ENCODE measurements at regions not wholly inside any gene's neighbourhood (a gene's known extent, or its start where the extent isn't known, plus 50 kb on each side); places are given as distances from the start of the nearest gene placed in this dataset.

GRCh38 chr5:175579742-175580432 is 78.0 kb upstream of the HRH2 start:
- no peak for DNase-seq
- H3K4me1 Mint-ChIP-seq (ENCODE audit: low read depth): peaks cover 11% of the 10 kb centered on the region
- ATAC-seq: peak; percentile 41 to 66
- H3K9me3 Mint-ChIP-seq: peaks cover 4% of the 10 kb centered on the region
- peaks cover 2% of the 10 kb centered on the region for H3K36me3 Mint-ChIP-seq (ENCODE audit: insufficient read depth)
- H3K4me3 Mint-ChIP-seq: no peak overlapping the region
- peaks cover 1% of the 10 kb centered on the region for H3K27me3 Mint-ChIP-seq (ENCODE audit: low read depth)

DNA sequence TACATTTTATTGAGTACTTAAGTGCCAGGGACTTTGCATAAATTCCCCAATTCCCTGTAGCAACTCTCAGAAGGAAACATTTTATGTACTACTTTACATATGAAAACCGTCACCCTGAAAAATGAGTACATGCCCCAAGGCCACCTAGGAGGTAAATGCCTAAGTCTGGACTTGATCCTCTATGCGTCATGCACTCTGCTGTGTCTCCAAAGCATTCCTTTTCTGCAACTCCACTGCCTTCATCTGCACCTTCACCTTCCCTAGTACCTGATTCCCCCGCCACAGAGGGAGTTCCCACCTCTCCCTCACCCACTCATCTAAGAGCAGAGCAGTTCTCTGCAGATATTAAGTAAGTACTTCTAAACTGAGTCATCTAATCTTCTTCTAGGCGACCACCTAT is 75.2 kb upstream of the HRH2 start:
- no peak overlapping the region for H3K4me3 Mint-ChIP-seq
- peaks cover 9% of the 10 kb centered on the region for H3K4me1 Mint-ChIP-seq (ENCODE audit: low read depth)
- peaks cover 12% of the 10 kb centered on the region for H3K9me3 Mint-ChIP-seq
- ATAC-seq (no peak), DNase-seq (no peak)
- peaks cover 2% of the 10 kb centered on the region for H3K36me3 Mint-ChIP-seq (ENCODE audit: insufficient read depth)
- peaks cover 5% of the 10 kb centered on the region for H3K27me3 Mint-ChIP-seq (ENCODE audit: low read depth)

- Mint-ChIP-seq H3K4me1 (ENCODE audit: low read depth) (peaks cover 2% of the 10 kb centered on the region), H3K27me3 (ENCODE audit: low read depth) (peaks cover 3% of the 10 kb centered on the region)
Observed at GRCh38 chr5:175585567-175585966, 72.3 kb upstream of the HRH2 start.

GRCh38 chr5:175588709-175589429 is 69.0 kb upstream of the HRH2 start:
- ATAC-seq: no peak
- Mint-ChIP-seq H3K27me3 (ENCODE audit: low read depth) (peaks cover 3% of the 10 kb centered on the region), H3K36me3 (ENCODE audit: insufficient read depth) (no peaks in the 10 kb centered on the region), H3K4me1 (ENCODE audit: low read depth) (no peaks in the 10 kb centered on the region), H3K4me3 (no peak overlapping the region), H3K9me3 (peaks cover 8% of the 10 kb centered on the region)
- no peak for DNase-seq

More at GRCh38 chr5:175585567-175585966, 72.3 kb upstream of the HRH2 start:
- Mint-ChIP-seq H3K36me3 (ENCODE audit: insufficient read depth) (peaks cover 2% of the 10 kb centered on the region), H3K4me3 (no peak overlapping the region), H3K9me3 (peaks cover 12% of the 10 kb centered on the region)
- DNase-seq (no peak), ATAC-seq (no peak)

DNA sequence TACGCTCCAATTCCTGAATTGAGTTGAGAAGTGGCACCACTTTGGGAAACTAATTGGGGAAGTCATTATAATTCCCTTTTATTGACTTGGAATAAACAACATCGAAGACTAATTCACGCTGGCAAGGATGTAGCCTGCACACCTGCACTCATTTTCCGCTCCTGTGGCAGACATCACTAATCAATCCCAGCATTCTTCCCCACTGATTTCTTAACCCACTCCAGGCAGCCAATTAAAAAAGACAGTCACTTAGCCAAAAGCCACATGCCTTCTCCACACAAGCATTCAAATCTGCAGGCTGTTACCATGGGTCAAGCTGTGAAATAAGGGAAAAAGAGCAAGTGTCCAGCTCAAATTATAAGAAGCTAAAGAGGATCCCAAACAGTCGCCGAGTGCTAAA is 68.2 kb upstream of the HRH2 start:
- no peak overlapping the region for H3K4me3 Mint-ChIP-seq
- DNase-seq (no peak), ATAC-seq (no peak)
- H3K27me3 Mint-ChIP-seq (ENCODE audit: low read depth): peaks cover 3% of the 10 kb centered on the region
- H3K4me1 Mint-ChIP-seq (ENCODE audit: low read depth): no peaks in the 10 kb centered on the region
- no peaks in the 10 kb centered on the region for H3K36me3 Mint-ChIP-seq (ENCODE audit: insufficient read depth)
- H3K9me3 Mint-ChIP-seq: peaks cover 8% of the 10 kb centered on the region

DNA sequence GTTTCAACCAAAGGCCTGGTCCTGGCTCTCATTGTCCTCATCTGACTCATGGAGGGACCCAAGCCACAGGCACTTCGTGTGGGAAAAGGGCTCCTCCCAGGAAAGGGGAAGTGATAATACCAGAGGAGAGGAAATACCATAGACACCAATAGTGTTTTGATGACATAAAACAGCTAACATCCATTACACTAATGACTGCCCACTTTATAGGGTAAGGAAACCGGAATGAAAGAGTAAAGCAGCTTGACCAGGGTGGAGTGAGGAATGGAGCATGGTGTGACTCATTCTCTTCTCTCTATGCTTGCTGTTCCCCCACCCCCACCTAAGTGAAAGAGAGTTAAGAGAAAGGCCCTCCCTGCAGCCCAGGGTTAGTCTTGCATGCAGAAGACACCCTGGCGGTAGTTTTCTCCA is 67.4 kb upstream of the HRH2 start:
- DNase-seq (no peak), ATAC-seq (no peak)
- Mint-ChIP-seq H3K4me3 (no peak overlapping the region), H3K4me1 (ENCODE audit: low read depth) (no peaks in the 10 kb centered on the region), H3K36me3 (ENCODE audit: insufficient read depth) (no peaks in the 10 kb centered on the region), H3K27me3 (ENCODE audit: low read depth) (peaks cover 3% of the 10 kb centered on the region), H3K9me3 (peaks cover 8% of the 10 kb centered on the region)

GRCh38 chr5:175591293-175591692 is 66.6 kb upstream of the HRH2 start:
- ATAC-seq: no peak
- H3K9me3 Mint-ChIP-seq: peaks cover 3% of the 10 kb centered on the region
- no peak for DNase-seq
- H3K4me3 Mint-ChIP-seq: no peak overlapping the region
- H3K36me3 Mint-ChIP-seq (ENCODE audit: insufficient read depth): no peaks in the 10 kb centered on the region
- H3K27me3 Mint-ChIP-seq (ENCODE audit: low read depth): peaks cover 3% of the 10 kb centered on the region
- no peaks in the 10 kb centered on the region for H3K4me1 Mint-ChIP-seq (ENCODE audit: low read depth)

GRCh38 chr5:175593794-175594193 is 64.1 kb upstream of the HRH2 start:
- DNase-seq (no peak), ATAC-seq (no peak)
- Mint-ChIP-seq H3K36me3 (ENCODE audit: insufficient read depth) (no peaks in the 10 kb centered on the region), H3K4me1 (ENCODE audit: low read depth) (no peaks in the 10 kb centered on the region), H3K27me3 (ENCODE audit: low read depth) (peaks cover 6% of the 10 kb centered on the region), H3K4me3 (no peak overlapping the region), H3K9me3 (no peaks in the 10 kb centered on the region)

DNA sequence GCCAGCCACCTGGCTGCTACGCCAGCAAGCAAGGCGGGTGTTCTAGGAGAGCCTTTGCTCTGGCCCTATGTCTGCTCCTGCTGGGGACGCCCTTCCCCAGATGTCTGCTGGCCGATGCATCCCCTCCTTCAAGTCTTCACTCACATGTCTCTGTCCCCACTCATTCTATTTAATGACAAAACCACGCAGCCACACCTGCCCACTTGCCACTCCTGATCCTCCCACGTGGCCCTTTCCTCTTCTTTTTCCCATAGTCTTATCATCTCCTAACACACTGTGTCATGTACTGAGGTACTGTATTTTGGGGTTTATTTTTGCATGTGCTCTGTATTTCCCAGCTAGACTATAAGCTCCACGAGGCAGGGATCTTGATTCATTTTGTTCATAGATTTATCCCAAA is 62.0 kb upstream of the HRH2 start:
- DNase-seq (no peak), ATAC-seq (no peak)
- peaks cover 7% of the 10 kb centered on the region for H3K27me3 Mint-ChIP-seq (ENCODE audit: low read depth)
- H3K4me3 Mint-ChIP-seq: no peak overlapping the region
- no peaks in the 10 kb centered on the region for H3K36me3 Mint-ChIP-seq (ENCODE audit: insufficient read depth)
- H3K4me1 Mint-ChIP-seq (ENCODE audit: low read depth): no peaks in the 10 kb centered on the region
- H3K9me3 Mint-ChIP-seq: no peaks in the 10 kb centered on the region

DNA sequence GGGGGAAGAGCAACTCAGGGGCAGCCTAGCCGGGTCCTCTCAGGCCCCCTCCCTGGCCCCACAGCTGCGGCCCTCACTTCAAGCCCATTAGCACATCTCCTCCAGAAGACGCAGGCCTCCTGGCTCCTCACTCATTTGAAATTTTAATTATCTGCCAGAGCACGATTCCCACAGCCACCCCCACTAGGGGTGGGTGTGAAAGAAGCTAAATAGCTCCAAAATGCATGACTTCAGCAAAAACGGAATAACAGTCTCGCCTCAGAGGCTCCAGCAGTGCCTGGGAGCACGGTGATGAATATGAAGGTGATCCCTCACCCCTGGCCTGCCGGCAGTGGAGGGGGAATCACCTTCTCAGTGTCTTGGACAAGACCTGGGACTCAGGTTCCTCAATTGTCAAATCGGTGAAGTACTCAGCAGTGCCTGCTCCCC is 61.1 kb upstream of the HRH2 start:
- Mint-ChIP-seq H3K4me1 (ENCODE audit: low read depth) (no peaks in the 10 kb centered on the region), H3K36me3 (ENCODE audit: insufficient read depth) (no peaks in the 10 kb centered on the region), H3K9me3 (no peaks in the 10 kb centered on the region), H3K27me3 (ENCODE audit: low read depth) (peaks cover 8% of the 10 kb centered on the region), H3K4me3 (no peak overlapping the region)
- DNase-seq (no peak), ATAC-seq (no peak)

- H3K4me3 Mint-ChIP-seq: no peak overlapping the region
- H3K36me3 Mint-ChIP-seq (ENCODE audit: insufficient read depth): no peaks in the 10 kb centered on the region
- ATAC-seq (no peak), DNase-seq (no peak)
- no peaks in the 10 kb centered on the region for H3K4me1 Mint-ChIP-seq (ENCODE audit: low read depth)
- no peaks in the 10 kb centered on the region for H3K9me3 Mint-ChIP-seq
- peaks cover 11% of the 10 kb centered on the region for H3K27me3 Mint-ChIP-seq (ENCODE audit: low read depth)
Observed at GRCh38 chr5:175597718-175598117, 60.2 kb upstream of the HRH2 start.

- no peaks in the 10 kb centered on the region for H3K36me3 Mint-ChIP-seq (ENCODE audit: insufficient read depth)
- no peaks in the 10 kb centered on the region for H3K9me3 Mint-ChIP-seq
- ATAC-seq (no peak), DNase-seq (no peak)
- peaks cover 11% of the 10 kb centered on the region for H3K27me3 Mint-ChIP-seq (ENCODE audit: low read depth)
- H3K4me1 Mint-ChIP-seq (ENCODE audit: low read depth): no peaks in the 10 kb centered on the region
- H3K4me3 Mint-ChIP-seq: no peak overlapping the region
Observed at GRCh38 chr5:175598774-175599173, 59.1 kb upstream of the HRH2 start.

- no peak for ATAC-seq
Observed at GRCh38 chr5:175599210-175599609, 58.7 kb upstream of the HRH2 start.

DNA sequence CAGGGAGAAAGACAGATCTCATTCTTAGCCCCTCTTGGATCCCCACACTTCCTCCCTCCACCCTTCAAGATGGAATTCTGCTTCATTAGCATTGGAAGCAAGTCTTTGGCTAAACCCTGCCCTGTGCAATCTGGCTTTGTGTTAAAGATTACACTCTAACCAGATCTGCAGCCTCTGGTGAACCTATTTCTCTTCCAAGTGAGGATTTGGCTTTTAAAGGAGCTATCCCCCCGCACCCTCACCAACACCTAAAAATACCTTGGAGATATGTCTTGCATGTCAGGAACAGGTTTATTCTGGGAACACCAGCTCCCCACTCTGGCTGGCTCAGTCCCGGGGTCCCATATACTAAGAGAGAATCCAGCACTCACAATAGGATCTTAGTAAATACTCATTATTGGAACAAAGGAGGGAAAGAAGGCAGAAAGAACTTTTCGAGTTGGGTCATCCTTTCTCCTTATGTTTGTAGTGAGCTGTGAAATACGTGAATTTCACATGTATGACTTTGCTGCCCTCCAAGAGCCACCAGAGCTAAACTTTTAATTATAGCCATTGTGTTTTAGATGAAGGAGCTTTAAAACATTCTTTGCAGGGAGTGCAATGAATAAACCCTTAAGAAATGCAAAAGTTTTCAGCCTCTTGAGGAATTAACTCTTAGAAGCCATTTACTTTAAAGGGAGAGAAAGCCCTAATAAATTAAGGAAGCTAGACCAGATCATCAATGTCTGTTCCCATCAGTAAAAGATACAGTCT is 53.7 kb upstream of the HRH2 start:
- no peak for DNase-seq
- Mint-ChIP-seq H3K9me3 (no peaks in the 10 kb centered on the region), H3K36me3 (ENCODE audit: insufficient read depth) (no peaks in the 10 kb centered on the region), H3K4me1 (ENCODE audit: low read depth) (peaks cover 3% of the 10 kb centered on the region), H3K27me3 (ENCODE audit: low read depth) (peaks cover 5% of the 10 kb centered on the region), H3K4me3 (no peak overlapping the region)
- no peak for ATAC-seq

More at GRCh38 chr5:175599210-175599609, 58.7 kb upstream of the HRH2 start:
- no peaks in the 10 kb centered on the region for H3K4me1 Mint-ChIP-seq (ENCODE audit: low read depth)
- no peaks in the 10 kb centered on the region for H3K9me3 Mint-ChIP-seq
- DNase-seq: no peak
- H3K27me3 Mint-ChIP-seq (ENCODE audit: low read depth): peaks cover 11% of the 10 kb centered on the region
- no peaks in the 10 kb centered on the region for H3K36me3 Mint-ChIP-seq (ENCODE audit: insufficient read depth)
- H3K4me3 Mint-ChIP-seq: no peak overlapping the region
